ENCODE measurements at regions not wholly inside any gene's neighbourhood (a gene's known extent, or its start where the extent isn't known, plus 50 kb on each side); places are given as distances from the start of the nearest gene placed in this dataset.

- TF ChIP-seq MAX (CRISPR knock-in tag; IDR thresholded peaks at IDR 0.05) (no peak), ZNF317 (CRISPR knock-in tag; IDR thresholded peaks at IDR 0.05; ENCODE audit: borderline replicate concordance, low read depth) (no peak), JUN (CRISPR knock-in tag; IDR thresholded peaks at IDR 0.05) (no peak), IRF1 (CRISPR knock-in tag; IDR thresholded peaks at IDR 0.05) (no peak), KAT7 (CRISPR knock-in tag; IDR thresholded peaks at IDR 0.05; ENCODE audit: borderline replicate concordance) (no peak), JAZF1 (CRISPR knock-in tag; IDR thresholded peaks at IDR 0.05) (no peak), HMGXB4 (CRISPR knock-in tag; IDR thresholded peaks at IDR 0.05) (no peak), ESRRA (CRISPR knock-in tag; IDR thresholded peaks at IDR 0.05; ENCODE audit: borderline replicate concordance) (no peak), ATF3 (CRISPR knock-in tag; conservative IDR thresholded peaks at IDR 0.05) (no peak), PREB (CRISPR knock-in tag; IDR thresholded peaks at IDR 0.05; ENCODE audit: borderline replicate concordance) (no peak), GRHL2 (CRISPR knock-in tag; IDR thresholded peaks at IDR 0.05; ENCODE audit: insufficient replicate concordance, severe bottlenecking) (no peak), FOXK1 (CRISPR knock-in tag; IDR thresholded peaks at IDR 0.05) (no peak), CTCF (IDR thresholded peaks at IDR 0.05) (no peak), GABPB1 (CRISPR knock-in tag; IDR thresholded peaks at IDR 0.05) (no peak), PRRX2 (CRISPR knock-in tag; IDR thresholded peaks at IDR 0.05) (no peak), TP53 (CRISPR knock-in tag; IDR thresholded peaks at IDR 0.05) (no peak), CDX4 (CRISPR knock-in tag; IDR thresholded peaks at IDR 0.05; ENCODE audit: borderline replicate concordance) (no peak), ZNF425 (CRISPR knock-in tag; conservative IDR thresholded peaks at IDR 0.05) (no peak), TEAD4 (CRISPR knock-in tag; IDR thresholded peaks at IDR 0.05) (no peak)
- DNase-seq (ENCODE audit: low spot score) (no peak), ATAC-seq (no peak)
- peaks cover 17% of the 10 kb centered on the region for H3K4me1 Mint-ChIP-seq
- ChIA-PET POLR2A (no interaction called here), CTCF (no interaction called here)
- no peak overlapping the region for H3K27ac Mint-ChIP-seq
- no peak overlapping the region for H3K4me3 Mint-ChIP-seq
- H3K27me3 Mint-ChIP-seq (ENCODE audit: low read depth) = peaks cover 5% of the 10 kb centered on the region
- H3K9me3 Mint-ChIP-seq = peaks cover 5% of the 10 kb centered on the region; the same call in 1 of the 2 replicates
- no peaks in the 10 kb centered on the region for H3K36me3 Mint-ChIP-seq
Measured at GRCh38 chr16:66057057-66057456, 309.4 kb upstream of the CDH5 start.

Data from WTC11 (cell line).